Activated T-cell treated with anti-CD3 and anti-CD28 coated beads, Interleukin-2, amount 50 U/mL, for 4 hours (primary cell): ENCODE measurements at regions not wholly inside any gene's neighbourhood (a gene's known extent, or its start where the extent isn't known, plus 50 kb on each side); places are given as distances from the start of the nearest gene placed in this dataset.

ENCODE experiments used
- ATAC-seq, 2 donors: fragments of 200-7000 bp; cut with Tn5 transposase; one replicate each; pipeline ENCODE4 v1.10.0; 2021
- DNase-seq: peaks from one replicate; pipeline ENCODE4 v3.0.0-alpha.2; 2020
- H3K27me3 Mint-ChIP-seq: one replicate; pipeline ENCODE4 v1.8.0; 2021; ENCODE audit warnings: low read depth, mixed read lengths
- H3K36me3 Mint-ChIP-seq: one replicate; pipeline ENCODE4 v1.8.0; 2022; ENCODE audit warnings: mixed read lengths; ENCODE audit not compliant: insufficient read depth
- H3K4me1 Mint-ChIP-seq: one replicate; pipeline ENCODE4 v1.8.0; 2021; ENCODE audit warnings: low read depth, mixed read lengths
- H3K4me3 Mint-ChIP-seq: one replicate; pipeline ENCODE4 v1.8.0; 2021; ENCODE audit warnings: mild to moderate bottlenecking, moderate library complexity, mixed read lengths
- H3K9me3 Mint-ChIP-seq: one replicate; pipeline ENCODE4 v1.8.0; 2021; ENCODE audit warnings: mixed read lengths

DNA sequence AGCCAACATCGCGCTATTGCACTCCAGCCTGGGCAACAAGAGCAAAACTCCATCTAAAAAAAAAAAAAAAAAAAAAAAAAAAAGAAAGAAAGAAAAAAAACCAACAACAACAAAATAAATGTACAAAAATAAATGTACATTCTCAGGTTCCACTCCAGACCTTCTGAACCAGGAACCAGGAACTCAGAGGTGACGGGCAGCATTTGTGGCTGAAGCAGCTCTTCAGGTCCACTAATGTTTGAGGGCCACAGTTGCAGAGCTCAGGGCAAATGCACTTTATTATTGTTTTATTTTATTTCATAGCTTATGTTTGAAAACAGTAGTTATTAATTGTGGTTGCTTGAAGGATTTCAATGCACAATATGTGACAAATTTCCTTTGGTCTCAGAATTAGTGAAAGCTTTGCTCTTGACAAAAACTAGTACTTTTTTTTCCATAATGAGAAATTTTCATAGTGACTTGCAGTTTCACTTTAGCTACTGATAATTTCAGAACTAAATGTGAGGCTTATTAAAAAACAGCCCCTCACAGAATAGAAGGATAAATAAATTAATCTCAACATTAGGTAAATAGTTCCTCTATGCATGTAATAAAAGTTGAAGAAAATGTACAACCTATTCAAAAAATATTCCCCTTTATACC lies 378.4 kb upstream of the SPHKAP start:
- Mint-ChIP-seq H3K4me1 (no peaks in the 10 kb centered on the region), H3K36me3 (no peaks in the 10 kb centered on the region), H3K9me3 (peaks cover 3% of the 10 kb centered on the region), H3K27me3 (no peaks in the 10 kb centered on the region), H3K4me3 (no peak overlapping the region)
- no peak for ATAC-seq
- no peak for DNase-seq

DNA sequence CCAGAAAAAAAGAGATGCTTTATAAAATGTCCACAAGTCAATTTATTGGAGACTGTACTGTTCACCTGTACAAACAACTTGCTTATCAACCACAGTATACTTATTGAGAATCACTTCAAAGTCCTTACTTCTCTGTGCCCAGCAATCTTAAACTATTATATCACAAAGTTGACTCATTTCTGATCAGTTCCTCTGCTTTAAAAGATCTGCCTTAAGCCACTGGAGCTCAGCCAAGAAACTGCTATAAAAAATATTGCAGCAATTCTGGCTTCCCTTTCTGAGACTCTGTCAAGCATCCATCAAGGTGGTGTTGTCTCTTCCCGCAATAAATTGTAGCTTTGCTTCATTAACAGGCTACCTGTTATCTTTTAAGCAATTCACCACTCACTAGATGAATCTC lies 375.2 kb upstream of the SPHKAP start:
- no peaks in the 10 kb centered on the region for H3K4me1 Mint-ChIP-seq
- H3K36me3 Mint-ChIP-seq, result no peaks in the 10 kb centered on the region
- ATAC-seq, result no peak
- peaks cover 2% of the 10 kb centered on the region for H3K9me3 Mint-ChIP-seq
- no peaks in the 10 kb centered on the region for H3K27me3 Mint-ChIP-seq
- no peak for DNase-seq
- H3K4me3 Mint-ChIP-seq, result no peak overlapping the region

- no peaks in the 10 kb centered on the region for H3K27me3 Mint-ChIP-seq
- H3K36me3 Mint-ChIP-seq, result no peaks in the 10 kb centered on the region
- H3K4me1 Mint-ChIP-seq, result no peaks in the 10 kb centered on the region
- H3K4me3 Mint-ChIP-seq, result no peak overlapping the region
- peaks cover 12% of the 10 kb centered on the region for H3K9me3 Mint-ChIP-seq
- no peak for DNase-seq
- no peak for ATAC-seq
These were observed 368.0 kb upstream of the SPHKAP start for GRCh38 chr2:228549441-228550007.

GRCh38 chr2:228548230-228548629 lies 366.7 kb upstream of the SPHKAP start:
- ATAC-seq (no peak), DNase-seq (no peak)
- no peaks in the 10 kb centered on the region for H3K4me1 Mint-ChIP-seq
- H3K27me3 Mint-ChIP-seq, result no peaks in the 10 kb centered on the region
- H3K9me3 Mint-ChIP-seq, result peaks cover 12% of the 10 kb centered on the region
- no peak overlapping the region for H3K4me3 Mint-ChIP-seq
- H3K36me3 Mint-ChIP-seq, result no peaks in the 10 kb centered on the region

DNA sequence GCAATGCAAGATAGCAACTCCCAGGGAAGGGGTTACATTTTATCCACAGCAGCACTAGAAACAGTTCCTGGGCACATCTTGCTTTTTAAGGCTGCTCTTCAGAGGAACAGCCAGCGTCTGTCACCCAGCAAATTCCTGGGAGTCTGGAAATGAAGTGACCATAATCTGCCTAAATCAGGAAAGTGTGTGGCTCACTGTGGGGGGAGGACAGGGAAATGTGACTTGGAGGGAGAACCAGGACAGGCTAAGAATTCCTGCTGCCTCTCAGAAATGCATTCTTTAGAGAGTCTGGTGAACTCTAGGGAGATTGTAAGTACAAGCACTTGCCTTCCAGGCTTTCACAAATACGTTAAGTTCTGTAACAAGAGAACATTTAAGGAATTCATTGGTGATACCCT lies 364.3 kb upstream of the SPHKAP start:
- Mint-ChIP-seq H3K4me3 (no peak overlapping the region), H3K27me3 (no peaks in the 10 kb centered on the region), H3K36me3 (no peaks in the 10 kb centered on the region), H3K4me1 (no peaks in the 10 kb centered on the region), H3K9me3 (peaks cover 9% of the 10 kb centered on the region)
- ATAC-seq (no peak), DNase-seq (no peak)

DNA sequence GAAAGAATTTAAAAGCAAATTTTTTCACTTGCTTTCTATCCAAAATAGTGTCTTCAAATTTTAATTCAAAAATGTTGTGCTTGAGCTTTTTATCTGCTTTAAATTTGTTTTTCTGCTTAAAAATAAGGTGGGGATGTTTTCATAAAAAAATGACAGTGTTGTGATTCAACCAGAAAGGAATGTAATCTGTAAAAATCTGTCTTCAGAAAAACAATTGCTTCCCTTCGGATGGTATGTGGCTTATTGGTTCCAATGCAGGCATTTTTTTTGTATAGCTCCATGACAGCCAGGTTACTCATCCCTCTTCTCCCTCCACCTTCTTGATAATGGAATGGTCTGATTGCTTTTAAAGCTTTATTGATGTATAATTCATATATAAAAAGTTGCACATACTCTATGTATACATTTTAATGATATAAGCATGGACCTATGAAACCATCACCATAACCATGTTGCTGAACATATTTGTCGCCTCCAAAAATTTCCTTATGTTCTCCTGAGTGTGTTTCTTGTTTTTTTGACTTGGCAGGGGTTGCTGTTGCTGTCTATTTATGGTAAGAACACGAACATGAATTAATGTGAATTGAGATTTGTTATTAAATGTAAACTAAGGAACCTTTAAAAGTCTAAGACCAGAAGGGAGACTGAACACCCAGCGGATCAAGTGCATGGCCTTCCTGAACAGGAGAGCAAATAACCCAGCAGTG lies 363.7 kb upstream of the SPHKAP start:
- Mint-ChIP-seq H3K9me3 (peaks cover 6% of the 10 kb centered on the region), H3K4me1 (no peaks in the 10 kb centered on the region), H3K4me3 (no peak overlapping the region), H3K36me3 (no peaks in the 10 kb centered on the region), H3K27me3 (no peaks in the 10 kb centered on the region)
- ATAC-seq (no peak), DNase-seq (no peak)

GRCh38 chr2:228543117-228543516 lies 361.6 kb upstream of the SPHKAP start:
- ATAC-seq, result no peak
- H3K36me3 Mint-ChIP-seq, result no peaks in the 10 kb centered on the region
- no peak for DNase-seq
- no peak overlapping the region for H3K4me3 Mint-ChIP-seq
- no peaks in the 10 kb centered on the region for H3K9me3 Mint-ChIP-seq
- no peaks in the 10 kb centered on the region for H3K27me3 Mint-ChIP-seq
- no peaks in the 10 kb centered on the region for H3K4me1 Mint-ChIP-seq

DNA sequence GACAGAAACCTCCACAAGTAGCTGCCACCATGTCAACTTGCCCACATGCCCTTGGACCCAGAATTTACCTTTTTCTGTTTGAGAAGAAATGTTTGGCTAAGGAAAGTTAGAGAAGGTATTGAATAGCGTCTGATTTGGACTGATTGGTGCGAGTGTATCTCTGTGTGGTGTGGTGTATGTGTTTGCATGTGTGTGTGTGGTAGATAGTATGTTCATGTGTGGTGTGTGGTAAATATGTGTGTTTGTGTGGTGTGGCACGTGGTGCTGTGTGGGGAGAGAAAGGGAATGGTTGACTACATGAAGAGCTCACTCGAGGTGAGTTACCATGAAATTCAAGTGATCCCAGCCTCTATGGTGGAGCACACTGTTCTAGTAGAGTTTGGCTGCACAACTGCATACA lies 360.8 kb upstream of the SPHKAP start:
- Mint-ChIP-seq H3K27me3 (no peaks in the 10 kb centered on the region), H3K9me3 (peaks cover 4% of the 10 kb centered on the region), H3K36me3 (no peaks in the 10 kb centered on the region), H3K4me1 (no peaks in the 10 kb centered on the region), H3K4me3 (no peak overlapping the region)
- ATAC-seq (no peak), DNase-seq (no peak)

- DNase-seq (no peak), ATAC-seq (no peak)
- Mint-ChIP-seq H3K4me1 (no peaks in the 10 kb centered on the region), H3K4me3 (no peak overlapping the region), H3K27me3 (no peaks in the 10 kb centered on the region), H3K9me3 (peaks cover 4% of the 10 kb centered on the region), H3K36me3 (no peaks in the 10 kb centered on the region)
These were observed 360.3 kb upstream of the SPHKAP start for GRCh38 chr2:228541789-228542188.

DNA sequence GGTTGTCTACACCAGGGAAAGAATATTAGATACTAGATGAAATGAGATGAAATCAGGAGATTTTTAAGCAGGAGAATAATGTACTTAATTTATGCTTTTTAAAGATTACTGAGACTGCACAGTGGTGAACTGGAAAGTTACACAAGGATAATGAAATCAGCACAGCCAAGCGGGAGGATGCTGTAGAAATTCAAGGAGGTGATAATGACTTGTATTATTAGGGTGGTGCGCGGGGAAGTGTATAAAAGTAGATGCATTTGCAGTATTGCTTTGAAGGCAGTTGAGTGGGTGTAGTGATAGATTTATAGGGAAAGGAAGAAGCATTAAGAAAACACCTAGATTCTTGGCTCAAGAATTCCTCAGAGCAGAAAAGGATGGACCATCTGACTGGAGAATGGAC lies 359.5 kb upstream of the SPHKAP start:
- Mint-ChIP-seq H3K9me3 (peaks cover 4% of the 10 kb centered on the region), H3K4me1 (no peaks in the 10 kb centered on the region), H3K4me3 (no peak overlapping the region)

DNA sequence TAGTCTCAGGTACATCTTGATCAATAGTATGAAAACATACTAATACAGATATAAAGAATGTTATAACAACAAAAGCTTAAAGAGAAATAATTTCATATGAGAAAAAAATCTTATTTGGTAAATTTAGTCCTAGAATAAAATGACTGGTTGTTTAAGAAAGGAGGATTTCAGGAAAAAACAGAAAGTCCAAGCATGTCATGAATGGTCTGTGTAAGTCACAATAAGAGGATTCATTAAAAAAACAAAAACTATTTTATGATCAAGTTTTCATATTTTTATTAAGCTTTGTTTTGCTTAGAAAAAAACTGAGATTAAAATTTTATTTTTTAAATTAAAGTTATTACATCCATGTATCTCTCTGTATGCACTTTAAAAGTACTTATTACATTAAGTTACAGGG lies 353.9 kb upstream of the SPHKAP start:
- Mint-ChIP-seq H3K36me3 (no peaks in the 10 kb centered on the region), H3K4me1 (no peaks in the 10 kb centered on the region), H3K27me3 (no peaks in the 10 kb centered on the region), H3K9me3 (peaks cover 7% of the 10 kb centered on the region), H3K4me3 (no peak overlapping the region)
- DNase-seq (no peak), ATAC-seq (no peak)

More for the DNA sequence above, 359.5 kb upstream of the SPHKAP start:
- H3K36me3 Mint-ChIP-seq, result no peaks in the 10 kb centered on the region
- no peaks in the 10 kb centered on the region for H3K27me3 Mint-ChIP-seq
- DNase-seq (no peak), ATAC-seq (no peak)

DNA sequence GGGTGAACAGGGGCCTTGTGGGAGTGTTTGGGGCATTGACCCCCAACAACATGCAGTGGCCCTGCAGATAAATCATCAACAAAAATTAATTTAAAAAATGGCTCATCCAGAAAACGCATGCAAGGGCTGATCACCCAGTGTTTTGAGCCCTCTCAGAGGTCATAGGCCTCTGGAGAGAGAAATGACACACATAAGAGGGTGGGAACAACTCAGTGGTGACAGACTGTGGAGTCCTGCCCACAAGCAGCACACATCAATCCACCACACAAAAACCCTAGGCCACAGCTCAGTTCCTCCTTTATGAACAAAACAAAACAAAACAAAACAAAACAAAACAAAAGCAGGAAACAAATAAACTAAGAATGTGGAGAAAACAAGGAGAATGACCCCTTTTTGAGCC lies 351.7 kb upstream of the SPHKAP start:
- Mint-ChIP-seq H3K4me3 (no peak overlapping the region), H3K9me3 (peaks cover 7% of the 10 kb centered on the region), H3K4me1 (no peaks in the 10 kb centered on the region), H3K36me3 (no peaks in the 10 kb centered on the region), H3K27me3 (no peaks in the 10 kb centered on the region)
- ATAC-seq, result no peak
- no peak for DNase-seq

- Mint-ChIP-seq H3K4me1 (no peaks in the 10 kb centered on the region), H3K27me3 (no peaks in the 10 kb centered on the region), H3K36me3 (no peaks in the 10 kb centered on the region), H3K4me3 (no peak overlapping the region), H3K9me3 (peaks cover 3% of the 10 kb centered on the region)
- DNase-seq (no peak), ATAC-seq (no peak)
These were observed 350.7 kb upstream of the SPHKAP start for GRCh38 chr2:228532233-228532632.

- no peaks in the 10 kb centered on the region for H3K27me3 Mint-ChIP-seq
- no peaks in the 10 kb centered on the region for H3K36me3 Mint-ChIP-seq
- no peaks in the 10 kb centered on the region for H3K9me3 Mint-ChIP-seq
- ATAC-seq (no peak), DNase-seq (no peak)
- no peaks in the 10 kb centered on the region for H3K4me1 Mint-ChIP-seq
- no peak overlapping the region for H3K4me3 Mint-ChIP-seq
These were observed 345.9 kb upstream of the SPHKAP start for GRCh38 chr2:228527197-228527881.

DNA sequence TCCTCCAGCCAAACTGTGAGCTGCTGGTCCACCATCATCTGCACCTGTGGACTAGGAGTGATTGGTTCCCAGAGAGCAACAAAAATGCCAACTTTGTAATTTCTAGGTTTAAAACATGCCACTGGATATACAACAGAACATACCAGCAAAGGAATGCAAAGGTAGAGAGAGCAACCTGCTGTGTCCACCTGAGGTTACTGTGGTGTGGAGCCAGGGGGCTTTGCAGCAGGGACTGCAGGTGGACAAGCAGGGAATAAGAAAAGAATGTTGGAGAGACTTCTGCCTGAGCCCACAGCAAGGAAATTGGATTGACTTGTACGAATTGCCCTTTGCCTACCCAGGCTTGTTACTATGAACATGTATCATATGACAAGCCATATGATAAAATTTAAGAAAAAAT lies 345.2 kb upstream of the SPHKAP start:
- Mint-ChIP-seq H3K4me1 (no peaks in the 10 kb centered on the region), H3K9me3 (no peaks in the 10 kb centered on the region), H3K27me3 (no peaks in the 10 kb centered on the region), H3K4me3 (no peak overlapping the region), H3K36me3 (no peaks in the 10 kb centered on the region)
- DNase-seq (no peak), ATAC-seq (no peak)
